GM12872 (cell line): ENCODE measurements at regions not wholly inside any gene's neighbourhood (a gene's known extent, or its start where the extent isn't known, plus 50 kb on each side); places are given as distances from the start of the nearest gene placed in this dataset.

Experiments
- CTCF ChIP-seq: IDR thresholded peaks from 3 replicates; pipeline ENCODE4 v1.5.1; 2011; ENCODE audit warnings: low read depth, mild to moderate bottlenecking, low read length, moderate library complexity; ENCODE audit not compliant: insufficient read depth

- TF ChIP-seq CTCF = no peak
Measured at GRCh38 chr21:22063140-22063539, 1064.9 kb downstream of the NCAM2 start.

GRCh38 chr21:22076471-22076870, 1078.3 kb downstream of the NCAM2 start:
- no peak for TF ChIP-seq CTCF

GRCh38 chr21:22083899-22084298, 1085.7 kb downstream of the NCAM2 start:
- no peak for TF ChIP-seq CTCF

- TF ChIP-seq CTCF = no peak
Measured at GRCh38 chr21:22096314-22096713, 1098.1 kb downstream of the NCAM2 start.

GRCh38 chr21:22106720-22107410, 1108.7 kb downstream of the NCAM2 start:
- no peak for TF ChIP-seq CTCF

GRCh38 chr21:22115746-22116145, 1117.5 kb downstream of the NCAM2 start:
- no peak for TF ChIP-seq CTCF

- TF ChIP-seq CTCF = 0 out of 3 replicates have a peak, but pooled peaks have one; percentile 1
Measured at GRCh38 chr21:22120616-22121266, 1122.5 kb downstream of the NCAM2 start.
